PC-9 (cell line): ENCODE measurements at regions not wholly inside any gene's neighbourhood (a gene's known extent, or its start where the extent isn't known, plus 50 kb on each side); places are given as distances from the start of the nearest gene placed in this dataset.

Experiments
- EZH2 ChIP-seq: fragments of 200-600 bp; sonication (generic); IDR thresholded peaks from 2 replicates; pipeline ENCODE4 v1.8.0; 2017; ENCODE audit warnings: antibody characterized with exemption, low read depth
- TF ChIP-seq, protein P1 (sequence below): fragments of 200-600 bp; sonication (generic); conservative IDR thresholded peaks from 2 replicates; pipeline ENCODE4 v1.6.1; 2017; ENCODE audit warnings: mixed run types, antibody characterized with exemption, mild to moderate bottlenecking, moderate library complexity

DNA sequence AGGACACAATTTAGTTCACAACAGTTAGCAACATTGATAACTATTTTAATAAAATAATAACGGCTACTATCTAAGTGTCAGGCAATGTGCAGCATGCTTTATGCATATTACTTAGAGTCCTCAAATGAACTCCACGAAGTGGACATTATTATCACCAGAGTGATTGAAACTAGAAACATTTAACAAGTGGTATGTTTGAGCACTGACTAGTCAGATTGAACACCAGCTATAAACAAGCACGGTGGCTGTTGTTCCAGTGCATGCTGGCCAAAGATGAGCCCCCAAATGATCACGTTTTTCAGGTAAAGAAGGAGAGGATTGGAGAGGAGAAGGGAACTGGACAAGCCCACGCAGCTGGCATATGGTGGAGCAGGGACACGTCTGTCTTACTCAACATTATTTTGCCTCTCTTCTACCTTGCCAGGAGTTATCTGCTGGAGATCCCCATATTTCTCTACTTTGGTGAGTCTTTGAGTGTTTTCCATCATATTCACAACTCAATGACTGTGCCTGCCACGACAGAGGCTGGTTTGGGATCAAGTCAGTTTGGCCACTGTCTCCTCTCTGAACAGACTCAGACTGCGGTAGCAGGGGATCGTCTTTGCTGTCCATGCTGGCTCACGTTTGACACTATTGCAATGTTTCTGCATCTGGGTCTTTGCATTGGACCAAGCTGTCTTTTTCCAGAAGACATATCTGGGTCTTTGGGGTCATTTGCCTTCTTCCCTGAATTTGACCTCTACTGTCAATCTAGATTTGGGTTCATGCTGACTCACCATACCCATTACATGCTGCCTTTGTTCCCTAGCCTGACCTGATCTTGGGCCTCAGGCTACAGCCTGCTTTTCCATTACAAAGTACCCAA, 66.0 kb upstream of the ACSL3 start:
- TF ChIP-seq, protein P1, sequence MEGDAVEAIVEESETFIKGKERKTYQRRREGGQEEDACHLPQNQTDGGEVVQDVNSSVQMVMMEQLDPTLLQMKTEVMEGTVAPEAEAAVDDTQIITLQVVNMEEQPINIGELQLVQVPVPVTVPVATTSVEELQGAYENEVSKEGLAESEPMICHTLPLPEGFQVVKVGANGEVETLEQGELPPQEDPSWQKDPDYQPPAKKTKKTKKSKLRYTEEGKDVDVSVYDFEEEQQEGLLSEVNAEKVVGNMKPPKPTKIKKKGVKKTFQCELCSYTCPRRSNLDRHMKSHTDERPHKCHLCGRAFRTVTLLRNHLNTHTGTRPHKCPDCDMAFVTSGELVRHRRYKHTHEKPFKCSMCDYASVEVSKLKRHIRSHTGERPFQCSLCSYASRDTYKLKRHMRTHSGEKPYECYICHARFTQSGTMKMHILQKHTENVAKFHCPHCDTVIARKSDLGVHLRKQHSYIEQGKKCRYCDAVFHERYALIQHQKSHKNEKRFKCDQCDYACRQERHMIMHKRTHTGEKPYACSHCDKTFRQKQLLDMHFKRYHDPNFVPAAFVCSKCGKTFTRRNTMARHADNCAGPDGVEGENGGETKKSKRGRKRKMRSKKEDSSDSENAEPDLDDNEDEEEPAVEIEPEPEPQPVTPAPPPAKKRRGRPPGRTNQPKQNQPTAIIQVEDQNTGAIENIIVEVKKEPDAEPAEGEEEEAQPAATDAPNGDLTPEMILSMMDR = no peak
- TF ChIP-seq EZH2 = no peak
